ENCODE measurements at regions not wholly inside any gene's neighbourhood (a gene's known extent, or its start where the extent isn't known, plus 50 kb on each side); places are given as distances from the start of the nearest gene placed in this dataset.

DNA sequence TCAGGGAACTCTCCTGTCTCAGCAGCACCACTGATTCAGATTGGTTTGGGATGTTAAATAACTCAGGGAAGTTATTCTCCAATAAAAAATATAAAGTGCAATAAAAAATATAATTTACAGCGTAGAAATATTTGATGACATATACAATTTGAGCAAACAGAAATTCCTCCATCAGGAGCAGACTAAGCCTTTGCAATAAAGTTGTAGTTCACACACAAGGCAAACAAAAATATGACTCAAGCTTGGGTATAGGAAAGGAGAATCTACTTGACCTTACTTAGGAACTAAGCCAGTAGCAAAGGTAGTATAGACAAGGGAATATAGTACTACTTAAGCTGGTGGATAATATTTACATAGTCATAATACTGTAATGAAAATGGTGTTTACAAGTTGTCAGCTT lies 264.1 kb downstream of the KIF21A start (continued):
- no peak for TF ChIP-seq ZFP41 (tag by site-specific recombination; IDR thresholded peaks at IDR 0.05; ENCODE audit: borderline replicate concordance)

DNA sequence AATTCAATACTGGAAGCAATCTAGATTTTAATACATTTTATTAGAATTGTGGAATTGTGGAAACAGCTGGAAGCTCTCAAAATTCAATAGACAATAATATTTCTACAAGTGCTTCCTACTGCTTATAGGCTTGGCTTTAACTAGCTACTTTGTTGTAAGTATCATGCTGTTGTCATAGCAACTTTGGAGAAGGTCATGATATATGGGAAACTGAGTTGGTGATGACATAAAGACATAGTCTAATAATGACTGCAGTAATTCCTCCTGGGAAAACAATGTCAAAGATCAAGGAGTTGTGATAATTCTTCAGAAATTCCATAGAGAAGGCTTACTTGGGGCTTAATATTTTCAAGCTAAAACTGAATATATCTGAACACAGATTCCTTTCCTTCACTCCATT lies 266.6 kb downstream of the KIF21A start:
- Histone ChIP-seq H3K27ac (ENCODE audit: extremely low read depth, low read depth, low read length) (no peak overlapping the region), H3K4me1 (ENCODE audit: control insufficient read depth, insufficient read depth, low read length) (no peaks in the 10 kb centered on the region), H3K4me3 (ENCODE audit: low read depth, low read length) (no peak overlapping the region), H3K9me3 (ENCODE audit: control insufficient read depth, insufficient read depth, low read depth, low read length) (no peaks in the 10 kb centered on the region), H3K36me3 (ENCODE audit: control insufficient read depth in 2 of 2, insufficient read depth in 1 of 2, low read length in 2 of 2) (no peaks in the 10 kb centered on the region)
- TF ChIP-seq ZNF221 (tag by site-specific recombination; IDR thresholded peaks at IDR 0.05; ENCODE audit: borderline replicate concordance), result no peak
- TF ChIP-seq, protein P1, sequence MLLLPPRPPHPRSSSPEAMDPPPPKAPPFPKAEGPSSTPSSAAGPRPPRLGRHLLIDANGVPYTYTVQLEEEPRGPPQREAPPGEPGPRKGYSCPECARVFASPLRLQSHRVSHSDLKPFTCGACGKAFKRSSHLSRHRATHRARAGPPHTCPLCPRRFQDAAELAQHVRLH (tag by site-specific recombination; IDR thresholded peaks at IDR 0.05), result no peak
- no peak for TF ChIP-seq ZNF324 (tag by site-specific recombination; IDR thresholded peaks at IDR 0.05)
- POLR2A ChIA-PET, result no interaction called here
- CTCF ChIA-PET, result no interaction called here

- ChIA-PET POLR2A (no interaction called here), CTCF (no interaction called here)
- no peaks in the 10 kb centered on the region for H3K9me3 ChIP-seq (ENCODE audit: control insufficient read depth, insufficient read depth, low read depth, low read length)
- H3K36me3 ChIP-seq (ENCODE audit: control insufficient read depth in 2 of 2, insufficient read depth in 1 of 2, low read length in 2 of 2), result no peaks in the 10 kb centered on the region
- TF ChIP-seq, protein P2, sequence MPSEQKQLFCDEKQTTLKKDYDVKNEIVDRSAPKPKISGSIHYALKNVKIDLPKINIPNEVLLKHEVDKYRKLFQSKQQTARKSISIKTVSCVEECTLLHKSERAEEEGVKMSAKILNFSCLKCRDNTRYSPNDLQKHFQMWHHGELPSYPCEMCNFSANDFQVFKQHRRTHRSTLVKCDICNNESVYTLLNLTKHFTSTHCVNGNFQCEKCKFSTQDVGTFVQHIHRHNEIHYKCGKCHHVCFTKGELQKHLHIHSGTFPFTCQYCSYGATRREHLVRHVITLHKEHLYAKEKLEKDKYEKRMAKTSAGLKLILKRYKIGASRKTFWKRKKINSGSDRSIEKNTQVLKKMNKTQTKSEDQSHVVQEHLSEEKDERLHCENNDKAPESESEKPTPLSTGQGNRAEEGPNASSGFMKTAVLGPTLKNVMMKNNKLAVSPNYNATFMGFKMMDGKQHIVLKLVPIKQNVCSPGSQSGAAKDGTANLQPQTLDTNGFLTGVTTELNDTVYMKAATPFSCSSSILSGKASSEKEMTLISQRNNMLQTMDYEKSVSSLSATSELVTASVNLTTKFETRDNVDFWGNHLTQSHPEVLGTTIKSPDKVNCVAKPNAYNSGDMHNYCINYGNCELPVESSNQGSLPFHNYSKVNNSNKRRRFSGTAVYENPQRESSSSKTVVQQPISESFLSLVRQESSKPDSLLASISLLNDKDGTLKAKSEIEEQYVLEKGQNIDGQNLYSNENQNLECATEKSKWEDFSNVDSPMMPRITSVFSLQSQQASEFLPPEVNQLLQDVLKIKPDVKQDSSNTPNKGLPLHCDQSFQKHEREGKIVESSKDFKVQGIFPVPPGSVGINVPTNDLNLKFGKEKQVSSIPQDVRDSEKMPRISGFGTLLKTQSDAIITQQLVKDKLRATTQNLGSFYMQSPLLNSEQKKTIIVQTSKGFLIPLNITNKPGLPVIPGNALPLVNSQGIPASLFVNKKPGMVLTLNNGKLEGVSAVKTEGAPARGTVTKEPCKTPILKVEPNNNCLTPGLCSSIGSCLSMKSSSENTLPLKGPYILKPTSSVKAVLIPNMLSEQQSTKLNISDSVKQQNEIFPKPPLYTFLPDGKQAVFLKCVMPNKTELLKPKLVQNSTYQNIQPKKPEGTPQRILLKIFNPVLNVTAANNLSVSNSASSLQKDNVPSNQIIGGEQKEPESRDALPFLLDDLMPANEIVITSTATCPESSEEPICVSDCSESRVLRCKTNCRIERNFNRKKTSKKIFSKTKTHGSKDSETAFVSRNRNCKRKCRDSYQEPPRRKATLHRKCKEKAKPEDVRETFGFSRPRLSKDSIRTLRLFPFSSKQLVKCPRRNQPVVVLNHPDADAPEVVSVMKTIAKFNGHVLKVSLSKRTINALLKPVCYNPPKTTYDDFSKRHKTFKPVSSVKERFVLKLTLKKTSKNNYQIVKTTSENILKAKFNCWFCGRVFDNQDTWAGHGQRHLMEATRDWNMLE (tag by site-specific recombination; conservative IDR thresholded peaks at IDR 0.05; ENCODE audit: low read depth), result no peak
- no peak overlapping the region for H3K4me3 ChIP-seq (ENCODE audit: low read depth, low read length)
- H3K27ac ChIP-seq (ENCODE audit: extremely low read depth, low read depth, low read length), result no peak overlapping the region
- H3K4me1 ChIP-seq (ENCODE audit: control insufficient read depth, insufficient read depth, low read length), result no peaks in the 10 kb centered on the region
Measured at GRCh38 chr12:39173726-39174125, 268.3 kb upstream of the CPNE8 start.

DNA sequence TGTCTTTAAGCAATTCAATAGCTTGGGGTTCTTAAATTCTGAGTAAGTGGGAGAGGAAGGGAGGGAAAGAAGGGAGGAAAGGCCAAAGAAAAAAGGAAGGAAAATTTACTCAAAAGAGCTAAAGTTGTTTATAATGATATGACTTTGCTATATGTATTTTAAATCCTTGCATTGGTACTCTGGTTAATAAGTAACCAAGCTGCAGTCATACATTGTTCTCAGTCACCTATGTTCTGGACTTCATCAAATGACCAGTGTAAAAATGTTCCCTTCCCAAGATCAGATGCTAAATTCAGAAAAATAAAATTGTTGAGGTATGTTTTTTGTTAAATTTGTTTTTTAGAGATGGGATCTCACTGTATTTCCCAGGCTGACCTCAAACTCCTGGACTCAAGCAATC lies 259.9 kb upstream of the CPNE8 start:
- CTCF ChIA-PET, result no interaction called here
- H3K27ac ChIP-seq (ENCODE audit: extremely low read depth, low read depth, low read length), result no peak overlapping the region
- H3K4me1 ChIP-seq (ENCODE audit: control insufficient read depth, insufficient read depth, low read length), result no peaks in the 10 kb centered on the region
- TF ChIP-seq, protein P3, sequence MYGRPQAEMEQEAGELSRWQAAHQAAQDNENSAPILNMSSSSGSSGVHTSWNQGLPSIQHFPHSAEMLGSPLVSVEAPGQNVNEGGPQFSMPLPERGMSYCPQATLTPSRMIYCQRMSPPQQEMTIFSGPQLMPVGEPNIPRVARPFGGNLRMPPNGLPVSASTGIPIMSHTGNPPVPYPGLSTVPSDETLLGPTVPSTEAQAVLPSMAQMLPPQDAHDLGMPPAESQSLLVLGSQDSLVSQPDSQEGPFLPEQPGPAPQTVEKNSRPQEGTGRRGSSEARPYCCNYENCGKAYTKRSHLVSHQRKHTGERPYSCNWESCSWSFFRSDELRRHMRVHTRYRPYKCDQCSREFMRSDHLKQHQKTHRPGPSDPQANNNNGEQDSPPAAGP (tag by site-specific recombination; IDR thresholded peaks at IDR 0.05), result no peak
- no peak for TF ChIP-seq ZNF416 (tag by site-specific recombination; IDR thresholded peaks at IDR 0.05)
- no peak for TF ChIP-seq HOXD13 (CRISPR knock-in tag; IDR thresholded peaks at IDR 0.05; ENCODE audit: borderline replicate concordance)
- no peak for TF ChIP-seq TCF7L2 (IDR thresholded peaks at IDR 0.05; ENCODE audit: borderline replicate concordance, low read depth, low read length)
- no peak for TF ChIP-seq ZNF366 (tag by site-specific recombination; conservative IDR thresholded peaks at IDR 0.05)
- TF ChIP-seq ZNF571 (tag by site-specific recombination; IDR thresholded peaks at IDR 0.05), result no peak
- TF ChIP-seq KLF8 (tag by site-specific recombination; IDR thresholded peaks at IDR 0.05), result no peak
- no peak for TF ChIP-seq ZNF561 (tag by site-specific recombination; IDR thresholded peaks at IDR 0.05; ENCODE audit: borderline replicate concordance)
- TF ChIP-seq ZNF654 (tag by site-specific recombination; IDR thresholded peaks at IDR 0.05; ENCODE audit: low read depth), result no peak
- TF ChIP-seq ZNF626 (tag by site-specific recombination; IDR thresholded peaks at IDR 0.05), result no peak
- H3K4me3 ChIP-seq (ENCODE audit: low read depth, low read length), result no peak overlapping the region
- POLR2A ChIA-PET, result no interaction called here
- no peaks in the 10 kb centered on the region for H3K36me3 ChIP-seq (ENCODE audit: control insufficient read depth in 2 of 2, insufficient read depth in 1 of 2, low read length in 2 of 2)
- H3K9me3 ChIP-seq (ENCODE audit: control insufficient read depth, insufficient read depth, low read depth, low read length), result no peaks in the 10 kb centered on the region

Data from HEK293 (cell line).